Sciatic nerve (tissue), 1 donor: ENCODE measurements at regions not wholly inside any gene's neighbourhood (a gene's known extent, or its start where the extent isn't known, plus 50 kb on each side); places are given as distances from the start of the nearest gene placed in this dataset. TPM values are rescaled to one million over a fixed set of nuclear protein-coding genes. Genes with fewer than 3 reads are reported as not detected.

Experiments
- microRNA-seq: library from miRNA; unstranded; fragments of <30 nt; microRNA quantifications from one replicate; pipeline ENCODE4 v1.2.0, GENCODE V29; 2020
- donor health status: DM: no; HTN: no; CAD: no.

Small RNA genes in the stretch of these regions (microRNA-seq; reads per million reads assigned to microRNA genes)
- not detected for gene MIR1587
- not detected for gene MIR3937
